MM.1S (cell line): ENCODE measurements at regions not wholly inside any gene's neighbourhood (a gene's known extent, or its start where the extent isn't known, plus 50 kb on each side); places are given as distances from the start of the nearest gene placed in this dataset.

Experiments
- DNase-seq: peaks from one replicate; pipeline ENCODE4 v3.0.0-alpha.2; 2015
- H2AFZ ChIP-seq: fragments of 300-600 bp; sonication (generic); 2 replicates; pipeline ENCODE4 v1.6.0; 2016; ENCODE audit warnings: antibody characterized with exemption, low read length
- H3F3A ChIP-seq: fragments of 300-600 bp; sonication (generic); 2 replicates; pipeline ENCODE4 v1.6.1; 2016; ENCODE audit warnings: mild to moderate bottlenecking, antibody characterized with exemption, low read length, moderate library complexity, mixed read lengths; ENCODE audit not compliant: insufficient read depth
- H3K27ac ChIP-seq: fragments of 300-600 bp; sonication (generic); 2 replicates; pipeline ENCODE4 v1.5.1; 2016; ENCODE audit warnings: mild to moderate bottlenecking, low read length
- H3K27me3 ChIP-seq: fragments of 300-600 bp; sonication (generic); replicated peaks from 2 replicates; pipeline ENCODE4 v1.6.0; 2016; ENCODE audit warnings: low read length; ENCODE audit not compliant: insufficient read depth
- H3K36me3 ChIP-seq: fragments of 300-600 bp; sonication (generic); replicated peaks from 2 replicates; pipeline ENCODE4 v1.6.1; 2016; ENCODE audit warnings: mild to moderate bottlenecking, low read length, mixed read lengths; ENCODE audit not compliant: insufficient read depth
- H3K4me1 ChIP-seq: fragments of 300-600 bp; sonication (generic); 2 replicates; pipeline ENCODE4 v1.6.1; 2016; ENCODE audit warnings: low read length, mixed read lengths
- H3K4me2 ChIP-seq: fragments of 300-600 bp; sonication (generic); 2 replicates; pipeline ENCODE4 v1.6.0; 2016; ENCODE audit warnings: low read depth, low read length
- H3K4me3 ChIP-seq: fragments of 300-600 bp; sonication (generic); 2 replicates; pipeline ENCODE4 v1.5.1; 2016; ENCODE audit warnings: low read length, mixed read lengths
- H3K79me2 ChIP-seq: fragments of 300-600 bp; sonication (generic); 2 replicates; pipeline ENCODE4 v1.6.1; 2016; ENCODE audit warnings: mixed run types, low read length, mixed read lengths
- H3K9ac ChIP-seq: fragments of 300-600 bp; sonication (generic); 2 replicates; pipeline ENCODE4 v1.6.1; 2016; ENCODE audit warnings: low read length, mixed read lengths
- H3K9me2 ChIP-seq: fragments of 300-600 bp; sonication (generic); replicated peaks from 2 replicates; pipeline ENCODE4 v1.6.1; 2016; ENCODE audit warnings: mild to moderate bottlenecking, low read length, mixed read lengths; ENCODE audit not compliant: insufficient read depth
- H3K9me3 ChIP-seq: fragments of 300-600 bp; sonication (generic); replicated peaks from 2 replicates; pipeline ENCODE4 v1.6.1; 2016; ENCODE audit warnings: mild to moderate bottlenecking, low read length, mixed read lengths; ENCODE audit not compliant: insufficient read depth
- H4K20me1 ChIP-seq: fragments of 300-600 bp; sonication (generic); 2 replicates; pipeline ENCODE4 v1.6.1; 2016; ENCODE audit warnings: mild to moderate bottlenecking, low read length, moderate library complexity, mixed read lengths; ENCODE audit not compliant: insufficient read depth
- EZH2 ChIP-seq: fragments of 300-600 bp; sonication (generic); optimal IDR thresholded peaks from 2 replicates; pipeline ENCODE3; 2017; ENCODE audit warnings: low read depth, mild to moderate bottlenecking, antibody characterized with exemption, low read length, mixed read lengths
- EZH2phosphoT487 ChIP-seq: fragments of 300-600 bp; sonication (generic); IDR thresholded peaks from 2 replicates; pipeline ENCODE4 v1.6.1; 2018; ENCODE audit warnings: antibody characterized with exemption, low read length
- TF ChIP-seq, protein P1 (sequence below): fragments of 300-600 bp; sonication (generic); IDR thresholded peaks from 2 replicates; pipeline ENCODE4 v1.5.1; 2016; ENCODE audit warnings: antibody characterized with exemption, low read length, mixed read lengths

GRCh38 chr1:29739176-29739575, 502.9 kb downstream of the PTPRU start:
- H3K9ac ChIP-seq, result no peak overlapping the region
- peaks cover 41% of the 10 kb centered on the region for H3K27me3 ChIP-seq
- no peaks in the 10 kb centered on the region for H3K36me3 ChIP-seq
- H3F3A ChIP-seq, result no peaks in the 10 kb centered on the region
- TF ChIP-seq EZH2phosphoT487 (no peak), EZH2 (no peak)
- TF ChIP-seq, protein P1, sequence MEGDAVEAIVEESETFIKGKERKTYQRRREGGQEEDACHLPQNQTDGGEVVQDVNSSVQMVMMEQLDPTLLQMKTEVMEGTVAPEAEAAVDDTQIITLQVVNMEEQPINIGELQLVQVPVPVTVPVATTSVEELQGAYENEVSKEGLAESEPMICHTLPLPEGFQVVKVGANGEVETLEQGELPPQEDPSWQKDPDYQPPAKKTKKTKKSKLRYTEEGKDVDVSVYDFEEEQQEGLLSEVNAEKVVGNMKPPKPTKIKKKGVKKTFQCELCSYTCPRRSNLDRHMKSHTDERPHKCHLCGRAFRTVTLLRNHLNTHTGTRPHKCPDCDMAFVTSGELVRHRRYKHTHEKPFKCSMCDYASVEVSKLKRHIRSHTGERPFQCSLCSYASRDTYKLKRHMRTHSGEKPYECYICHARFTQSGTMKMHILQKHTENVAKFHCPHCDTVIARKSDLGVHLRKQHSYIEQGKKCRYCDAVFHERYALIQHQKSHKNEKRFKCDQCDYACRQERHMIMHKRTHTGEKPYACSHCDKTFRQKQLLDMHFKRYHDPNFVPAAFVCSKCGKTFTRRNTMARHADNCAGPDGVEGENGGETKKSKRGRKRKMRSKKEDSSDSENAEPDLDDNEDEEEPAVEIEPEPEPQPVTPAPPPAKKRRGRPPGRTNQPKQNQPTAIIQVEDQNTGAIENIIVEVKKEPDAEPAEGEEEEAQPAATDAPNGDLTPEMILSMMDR, result no peak
- H3K4me1 ChIP-seq, result no peaks in the 10 kb centered on the region
- no peak for DNase-seq
- no peak overlapping the region for H2AFZ ChIP-seq
- H3K79me2 ChIP-seq, result no peaks in the 10 kb centered on the region
- H3K4me3 ChIP-seq, result no peak overlapping the region
- no peak overlapping the region for H3K27ac ChIP-seq
- no peaks in the 10 kb centered on the region for H4K20me1 ChIP-seq
- H3K9me2 ChIP-seq, result no peaks in the 10 kb centered on the region
- H3K4me2 ChIP-seq, result no peak overlapping the region
- no peaks in the 10 kb centered on the region for H3K9me3 ChIP-seq

GRCh38 chr1:29736582-29737188, 500.4 kb downstream of the PTPRU start:
- Histone ChIP-seq H3K79me2 (no peaks in the 10 kb centered on the region), H3K9me3 (no peaks in the 10 kb centered on the region), H3F3A (no peaks in the 10 kb centered on the region), H3K27ac (no peak overlapping the region), H3K4me3 (no peak overlapping the region), H3K36me3 (no peaks in the 10 kb centered on the region), H4K20me1 (no peaks in the 10 kb centered on the region), H3K4me2 (no peak overlapping the region), H3K9ac (no peak overlapping the region), H3K27me3 (peaks cover 39% of the 10 kb centered on the region), H3K4me1 (no peaks in the 10 kb centered on the region), H2AFZ (no peak overlapping the region), H3K9me2 (no peaks in the 10 kb centered on the region)
- DNase-seq, result peak; percentile 31
- TF ChIP-seq EZH2phosphoT487, result no peak
- TF ChIP-seq, protein P1, result no peak
- TF ChIP-seq EZH2, result no peak

DNA sequence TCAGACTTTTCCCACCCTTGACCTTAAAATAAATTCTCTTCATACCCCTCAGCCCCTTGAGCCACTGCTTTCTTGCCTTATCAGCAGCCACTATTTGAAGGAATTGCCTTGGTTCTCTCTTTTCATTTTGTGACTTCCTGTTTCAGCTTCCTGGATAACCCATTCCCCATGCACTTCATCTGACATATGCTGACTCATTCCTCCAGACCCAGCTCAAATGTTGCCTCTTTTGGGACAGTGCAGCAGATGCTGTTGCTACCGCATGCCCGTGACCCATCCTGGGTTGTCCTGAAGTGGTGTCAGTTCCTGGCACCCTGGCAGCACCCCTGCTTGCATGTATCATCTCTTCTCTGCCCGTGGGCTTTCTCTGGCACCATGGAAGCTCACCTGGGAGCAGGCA, 496.1 kb downstream of the PTPRU start:
- H3K9me3 ChIP-seq, result no peaks in the 10 kb centered on the region
- H3K4me2 ChIP-seq, result no peak overlapping the region
- H3K27me3 ChIP-seq, result peaks cover 24% of the 10 kb centered on the region; the same call in 1 of the 2 replicates
- H3F3A ChIP-seq, result no peaks in the 10 kb centered on the region
- no peak overlapping the region for H3K4me3 ChIP-seq
- DNase-seq, result no peak
- no peak overlapping the region for H2AFZ ChIP-seq
- no peaks in the 10 kb centered on the region for H4K20me1 ChIP-seq
- no peaks in the 10 kb centered on the region for H3K4me1 ChIP-seq
- no peaks in the 10 kb centered on the region for H3K36me3 ChIP-seq
- no peak overlapping the region for H3K9ac ChIP-seq
- no peaks in the 10 kb centered on the region for H3K79me2 ChIP-seq
- H3K27ac ChIP-seq, result no peak overlapping the region
- TF ChIP-seq, protein P1, result no peak
- TF ChIP-seq EZH2 (no peak), EZH2phosphoT487 (no peak)
- no peaks in the 10 kb centered on the region for H3K9me2 ChIP-seq
